H1 (cell line): ENCODE measurements at regions not wholly inside any gene's neighbourhood (a gene's known extent, or its start where the extent isn't known, plus 50 kb on each side); places are given as distances from the start of the nearest gene placed in this dataset.

Source experiments
- BRCA1 ChIP-seq: IDR thresholded peaks from 2 replicates; pipeline ENCODE4 v1.6.1; 2012; ENCODE audit warnings: low read depth, low read length, improper control_type of control experiment
- CEBPB ChIP-seq: IDR thresholded peaks from 2 replicates; pipeline ENCODE4 v1.6.1; 2012; ENCODE audit warnings: low read depth, low read length
- EZH2 ChIP-seq: fragments of 200-600 bp; sonication (generic); IDR thresholded peaks from 2 replicates; pipeline ENCODE4 v1.7.1; 2012; ENCODE audit warnings: low read depth, mild to moderate bottlenecking, moderate library complexity, low read length, inconsistent platforms; ENCODE audit not compliant: severe bottlenecking
- FOSL1 ChIP-seq: IDR thresholded peaks from 2 replicates; pipeline ENCODE4 v1.6.1; 2011; ENCODE audit warnings: mild to moderate bottlenecking, low read depth, low read length, moderate library complexity; ENCODE audit not compliant: insufficient read depth
- POLR2A ChIP-seq, 2 experiments: IDR thresholded peaks; 1 replicate in 1 of 2; 2 replicates in 1 of 2; pipeline ENCODE4 v1.6.1; 2011; ENCODE audit warnings: low read depth in 2 of 2, low read length in 2 of 2, mild to moderate bottlenecking in 2 of 2; ENCODE audit errors: control extremely low read depth in 1 of 2
- RAD21 ChIP-seq, 2 experiments: IDR thresholded peaks in 1 of 2; conservative IDR thresholded peaks in 1 of 2; 2 replicates each; pipeline ENCODE4 v1.6.1; 2011; ENCODE audit warnings: low read depth in 2 of 2, low read length in 2 of 2, improper control_type of control experiment in 1 of 2, inconsistent platforms in 1 of 2, mild to moderate bottlenecking in 1 of 2, moderate library complexity in 1 of 2
- RFX5 ChIP-seq: IDR thresholded peaks from 2 replicates; pipeline ENCODE4 v1.6.1; 2011; ENCODE audit warnings: low read depth, low read length, improper control_type of control experiment, borderline replicate concordance
- SIN3A ChIP-seq, 2 experiments: IDR thresholded peaks in 1 of 2; conservative IDR thresholded peaks in 1 of 2; 2 replicates each; pipeline ENCODE4 v1.6.1; 2011 to 2012; ENCODE audit warnings: low read length in 2 of 2, improper control_type of control experiment in 1 of 2, low read depth in 1 of 2, mild to moderate bottlenecking in 1 of 2
- SP1 ChIP-seq: IDR thresholded peaks from 2 replicates; pipeline ENCODE4 v1.6.1; 2011; ENCODE audit warnings: low read depth, low read length
- SP2 ChIP-seq: IDR thresholded peaks from 2 replicates; pipeline ENCODE4 v1.6.1; 2012; ENCODE audit warnings: mild to moderate bottlenecking, low read length, inconsistent platforms
- ZNF274 ChIP-seq: IDR thresholded peaks from 2 replicates; pipeline ENCODE4 v1.7.0; 2012; ENCODE audit warnings: low read length, borderline replicate concordance; ENCODE audit errors: extremely low read depth
- TF ChIP-seq, protein P1 (sequence below), 3 experiments: IDR thresholded peaks; 1 replicate in 2 of 3; 2 replicates in 1 of 3; pipeline versions ENCODE4 v1.5.1 to v1.6.1; 2011; ENCODE audit warnings: low read length in 3 of 3, mild to moderate bottlenecking in 3 of 3, inconsistent platforms in 2 of 3, low read depth in 1 of 3, moderate library complexity in 1 of 3; ENCODE audit not compliant: insufficient read depth in 1 of 3; ENCODE audit errors: control extremely low read depth in 1 of 3

DNA sequence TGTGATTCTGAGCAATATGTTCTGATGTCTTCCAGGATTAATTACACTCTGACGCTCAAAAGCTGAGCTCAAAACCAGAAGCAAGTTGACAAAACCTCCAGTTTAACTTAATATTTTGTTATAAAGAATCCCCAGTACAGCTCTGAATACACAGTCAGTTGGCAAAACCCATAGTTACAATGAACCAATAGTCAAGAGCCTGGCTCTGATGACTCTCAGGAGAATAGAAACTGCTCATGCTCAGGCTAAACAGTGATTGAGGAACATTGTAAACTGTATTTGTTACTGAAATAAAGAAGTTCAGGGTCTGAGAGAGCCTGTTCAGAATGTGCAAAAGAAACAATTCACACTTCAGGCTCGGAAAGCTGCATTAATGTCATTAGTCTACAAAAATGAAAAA, 1565.9 kb downstream of the SUCLG1 start:
- TF ChIP-seq, protein P1, sequence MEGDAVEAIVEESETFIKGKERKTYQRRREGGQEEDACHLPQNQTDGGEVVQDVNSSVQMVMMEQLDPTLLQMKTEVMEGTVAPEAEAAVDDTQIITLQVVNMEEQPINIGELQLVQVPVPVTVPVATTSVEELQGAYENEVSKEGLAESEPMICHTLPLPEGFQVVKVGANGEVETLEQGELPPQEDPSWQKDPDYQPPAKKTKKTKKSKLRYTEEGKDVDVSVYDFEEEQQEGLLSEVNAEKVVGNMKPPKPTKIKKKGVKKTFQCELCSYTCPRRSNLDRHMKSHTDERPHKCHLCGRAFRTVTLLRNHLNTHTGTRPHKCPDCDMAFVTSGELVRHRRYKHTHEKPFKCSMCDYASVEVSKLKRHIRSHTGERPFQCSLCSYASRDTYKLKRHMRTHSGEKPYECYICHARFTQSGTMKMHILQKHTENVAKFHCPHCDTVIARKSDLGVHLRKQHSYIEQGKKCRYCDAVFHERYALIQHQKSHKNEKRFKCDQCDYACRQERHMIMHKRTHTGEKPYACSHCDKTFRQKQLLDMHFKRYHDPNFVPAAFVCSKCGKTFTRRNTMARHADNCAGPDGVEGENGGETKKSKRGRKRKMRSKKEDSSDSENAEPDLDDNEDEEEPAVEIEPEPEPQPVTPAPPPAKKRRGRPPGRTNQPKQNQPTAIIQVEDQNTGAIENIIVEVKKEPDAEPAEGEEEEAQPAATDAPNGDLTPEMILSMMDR (IDR thresholded peaks at IDR 0.05; ENCODE audit: control extremely low read depth in 1 of 3, insufficient read depth in 1 of 3, low read depth in 1 of 3, low read length in 3 of 3), result no peak
- TF ChIP-seq RFX5, result no peak
- no peak for TF ChIP-seq SIN3A (conservative IDR thresholded peaks at IDR 0.05 in 1 of 2, IDR thresholded peaks at IDR 0.05 in 1 of 2; ENCODE audit: low read depth in 1 of 2, low read length in 2 of 2)
- no peak for TF ChIP-seq SP1
- TF ChIP-seq EZH2, result no peak
- TF ChIP-seq RAD21 (IDR thresholded peaks at IDR 0.05 in 1 of 2, conservative IDR thresholded peaks at IDR 0.05 in 1 of 2; ENCODE audit: low read depth in 2 of 2, low read length in 2 of 2), result no peak
- TF ChIP-seq SP2, result no peak
- TF ChIP-seq CEBPB, result no peak
- TF ChIP-seq BRCA1, result no peak
- no peak for TF ChIP-seq POLR2A (IDR thresholded peaks at IDR 0.05; ENCODE audit: control extremely low read depth in 1 of 2, low read depth in 2 of 2, low read length in 2 of 2)
- TF ChIP-seq FOSL1, result no peak
- TF ChIP-seq ZNF274, result no peak
